Gastrocnemius medialis (tissue), 4 donors: ENCODE measurements at regions not wholly inside any gene's neighbourhood (a gene's known extent, or its start where the extent isn't known, plus 50 kb on each side); places are given as distances from the start of the nearest gene placed in this dataset.

Source experiments
- ATAC-seq, 2 donors: fragments of 150-250 bp; one replicate each; pipeline ENCODE4 v1.9.1; 2016
- DNase-seq, 2 donors: peaks; one replicate each; pipeline ENCODE4 v3.0.0-alpha.2; 2019
- H3K27ac ChIP-seq, 4 donors: fragments of 200-600 bp; sonication (generic); 1 replicate in 1 of 4; 2 replicates in 3 of 4; pipeline ENCODE4 v1.5.1; 2016 to 2018; ENCODE audit warnings: mild to moderate bottlenecking in 2 of 4, moderate library complexity in 1 of 4
- H3K27me3 ChIP-seq, 3 donors: fragments of 200-600 bp; sonication (generic) in 2 of 3; 1 replicate in 1 of 3; 2 replicates in 2 of 3; pipeline versions ENCODE4 v1.5.1 to v1.6.0; 2016 to 2019; ENCODE audit warnings: mild to moderate bottlenecking in 1 of 3, moderate library complexity in 1 of 3
- H3K36me3 ChIP-seq, 2 donors: fragments of 200-600 bp; sonication (generic) in 1 of 2; one replicate each; pipeline ENCODE4 v1.5.1; 2017 to 2018
- H3K4me1 ChIP-seq, 2 donors: fragments of 200-600 bp; sonication (generic) in 1 of 2; one replicate each; pipeline ENCODE4 v1.5.1; 2016 to 2017; ENCODE audit warnings: mild to moderate bottlenecking in 2 of 2
- H3K4me3 ChIP-seq, 4 donors: fragments of 200-600 bp; sonication (generic) in 3 of 4; 1 replicate in 1 of 4; 2 replicates in 3 of 4; pipeline ENCODE4 v1.5.1; 2016 to 2019; ENCODE audit warnings: mild to moderate bottlenecking in 2 of 4
- H3K9me3 ChIP-seq, 3 donors: fragments of 200-600 bp; sonication (generic) in 2 of 3; 1 replicate in 1 of 3; 2 replicates in 2 of 3; pipeline ENCODE4 v1.5.1; 2016 to 2019
- POLR2A ChIP-seq, 2 donors: fragments of 450-650 bp; IDR thresholded peaks; one replicate each; pipeline ENCODE4 v1.6.1; 2017; ENCODE audit warnings: antibody characterized with exemption in 2 of 2, mild to moderate bottlenecking in 2 of 2, moderate library complexity in 2 of 2
- in situ Hi-C, 4 donors: fragments of 200-750 bp; cut with MboI; loops; one replicate each; pipeline versions ENCODE4 v1.15.0 to v1.8.0; 2017; ENCODE audit warnings: low sequenced_read_pairs in 4 of 4
- intact Hi-C: fragments of 100-400 bp; cut with DNase I; formaldehyde crosslinking; loops from one replicate; pipeline ENCODE4 v1.15.1; 2023; ENCODE audit warnings: low total_unique reads
- TF ChIP-seq, protein P1 (sequence below), 5 experiments: fragments of 450-650 bp in 3 of 5; fragments of 200-600 bp in 2 of 5; sonication (generic) in 2 of 5; IDR thresholded peaks in 4 of 5; conservative IDR thresholded peaks in 1 of 5; 1 replicate in 4 of 5; 2 replicates in 1 of 5; pipeline ENCODE4 v1.5.1; 2016 to 2019; ENCODE audit warnings: antibody characterized with exemption in 5 of 5, mild to moderate bottlenecking in 3 of 5, moderate library complexity in 3 of 5

DNA sequence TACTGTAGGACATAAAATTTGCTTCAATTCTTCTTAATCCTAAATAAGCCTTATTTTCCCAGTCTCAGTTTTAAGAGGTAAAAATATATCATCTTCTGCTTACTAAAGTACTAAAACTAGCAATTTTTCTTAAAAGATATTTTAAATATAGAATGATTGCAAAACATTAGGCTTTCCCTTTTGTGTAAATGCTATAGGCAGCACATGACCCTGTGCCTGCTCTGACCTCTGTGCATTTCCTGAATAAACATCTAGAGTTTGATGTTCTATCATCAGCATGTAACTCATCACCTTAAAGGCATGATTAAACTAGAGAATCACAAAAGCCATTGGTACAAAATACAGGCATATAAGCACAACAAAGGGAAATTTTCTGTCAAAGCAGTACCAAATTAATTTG lies 422.7 kb downstream of the TFAP2B start:
- H3K27ac ChIP-seq = no peak overlapping the region

DNA sequence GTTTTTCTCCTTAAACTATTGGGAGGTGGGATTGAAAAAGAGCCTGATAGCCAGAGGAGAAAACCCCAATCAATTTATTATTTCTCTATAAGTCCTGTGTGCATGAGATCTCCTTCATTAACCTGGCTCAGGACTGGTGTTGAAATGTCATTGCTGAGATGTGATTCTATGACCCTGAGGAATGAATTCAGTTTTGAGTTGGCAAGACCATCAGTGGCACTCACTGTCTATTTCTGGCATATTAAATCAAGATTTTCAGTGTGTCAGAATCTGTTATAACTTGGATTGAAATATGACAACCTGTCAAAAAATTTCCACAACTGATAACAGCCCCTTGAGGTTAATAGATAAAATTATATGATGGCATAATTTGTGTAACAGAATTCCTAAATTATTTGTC lies 431.1 kb downstream of the TFAP2B start:
- H3K27me3 ChIP-seq = no peaks in the 10 kb centered on the region
- no peak for TF ChIP-seq POLR2A (IDR thresholded peaks at IDR 0.05)
- TF ChIP-seq, protein P1, sequence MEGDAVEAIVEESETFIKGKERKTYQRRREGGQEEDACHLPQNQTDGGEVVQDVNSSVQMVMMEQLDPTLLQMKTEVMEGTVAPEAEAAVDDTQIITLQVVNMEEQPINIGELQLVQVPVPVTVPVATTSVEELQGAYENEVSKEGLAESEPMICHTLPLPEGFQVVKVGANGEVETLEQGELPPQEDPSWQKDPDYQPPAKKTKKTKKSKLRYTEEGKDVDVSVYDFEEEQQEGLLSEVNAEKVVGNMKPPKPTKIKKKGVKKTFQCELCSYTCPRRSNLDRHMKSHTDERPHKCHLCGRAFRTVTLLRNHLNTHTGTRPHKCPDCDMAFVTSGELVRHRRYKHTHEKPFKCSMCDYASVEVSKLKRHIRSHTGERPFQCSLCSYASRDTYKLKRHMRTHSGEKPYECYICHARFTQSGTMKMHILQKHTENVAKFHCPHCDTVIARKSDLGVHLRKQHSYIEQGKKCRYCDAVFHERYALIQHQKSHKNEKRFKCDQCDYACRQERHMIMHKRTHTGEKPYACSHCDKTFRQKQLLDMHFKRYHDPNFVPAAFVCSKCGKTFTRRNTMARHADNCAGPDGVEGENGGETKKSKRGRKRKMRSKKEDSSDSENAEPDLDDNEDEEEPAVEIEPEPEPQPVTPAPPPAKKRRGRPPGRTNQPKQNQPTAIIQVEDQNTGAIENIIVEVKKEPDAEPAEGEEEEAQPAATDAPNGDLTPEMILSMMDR (IDR thresholded peaks at IDR 0.05 in 4 of 5, conservative IDR thresholded peaks at IDR 0.05 in 1 of 5) = no peak
- H3K27ac ChIP-seq = no peak overlapping the region
- no peak overlapping the region for H3K4me3 ChIP-seq
- intact Hi-C loops (no loop called here), in situ Hi-C loops (no loop called here)
- H3K4me1 ChIP-seq = no peaks in the 10 kb centered on the region
- no peaks in the 10 kb centered on the region for H3K9me3 ChIP-seq
- H3K36me3 ChIP-seq = no peaks in the 10 kb centered on the region
- no peak for DNase-seq
- no peak for ATAC-seq

More for the DNA sequence above, 422.7 kb downstream of the TFAP2B start:
- TF ChIP-seq, protein P1 (IDR thresholded peaks at IDR 0.05 in 4 of 5, conservative IDR thresholded peaks at IDR 0.05 in 1 of 5) = no peak
- TF ChIP-seq POLR2A (IDR thresholded peaks at IDR 0.05) = no peak
- Histone ChIP-seq H3K36me3 (no peaks in the 10 kb centered on the region), H3K4me1 (no peaks in the 10 kb centered on the region), H3K4me3 (no peak overlapping the region), H3K9me3 (no peaks in the 10 kb centered on the region), H3K27me3 (no peaks in the 10 kb centered on the region)
- in situ Hi-C loops (no loop called here), intact Hi-C loops (no loop called here)
- DNase-seq (no peak), ATAC-seq (no peak)

DNA sequence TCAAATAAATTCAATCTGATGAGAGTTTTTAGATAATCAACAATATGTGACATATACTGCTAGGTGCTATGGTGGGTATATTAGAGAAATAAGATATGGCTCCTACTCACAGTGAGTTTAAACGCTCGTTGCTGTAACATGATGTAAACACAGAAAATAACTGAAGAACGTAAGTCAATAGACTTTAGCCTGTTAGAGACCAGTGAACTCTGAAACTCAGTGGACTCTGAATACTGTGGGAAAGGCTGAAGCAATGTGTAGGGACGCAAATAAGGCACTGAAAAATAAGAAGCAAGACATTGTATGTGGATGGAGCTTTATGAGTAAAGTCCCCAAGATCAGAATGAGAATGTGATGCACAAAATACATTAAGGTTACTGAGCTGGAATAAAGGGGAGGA lies 431.6 kb downstream of the TFAP2B start:
- Histone ChIP-seq H3K9me3 (no peaks in the 10 kb centered on the region), H3K36me3 (no peaks in the 10 kb centered on the region), H3K4me1 (no peaks in the 10 kb centered on the region), H3K27ac (no peak overlapping the region), H3K27me3 (no peaks in the 10 kb centered on the region), H3K4me3 (no peak overlapping the region)
- DNase-seq = no peak
- TF ChIP-seq, protein P1 (IDR thresholded peaks at IDR 0.05 in 4 of 5, conservative IDR thresholded peaks at IDR 0.05 in 1 of 5) = no peak
- TF ChIP-seq POLR2A (IDR thresholded peaks at IDR 0.05) = no peak
- ATAC-seq = no peak
- intact Hi-C loops = no loop called here
- in situ Hi-C loops = no loop called here

DNA sequence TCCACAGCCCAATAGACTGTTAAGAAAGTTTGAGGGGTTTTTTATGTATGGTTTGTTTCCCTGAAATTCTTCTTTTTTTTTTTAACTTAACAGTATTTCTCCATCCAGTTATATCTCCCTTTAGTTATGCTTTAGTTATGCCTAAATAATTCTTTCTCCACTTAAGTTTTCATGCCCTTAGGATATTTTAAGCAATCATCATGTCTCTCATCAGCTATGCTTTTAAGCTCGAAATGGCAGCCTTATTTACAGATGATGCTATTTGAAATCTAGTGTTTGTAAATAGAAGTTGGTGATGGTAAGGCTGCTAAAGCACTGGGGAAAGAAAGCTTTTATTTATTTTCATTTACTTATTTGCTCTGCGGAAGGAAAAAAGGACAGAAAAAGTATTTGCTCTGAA lies 439.3 kb downstream of the TFAP2B start:
- DNase-seq (no peak), ATAC-seq (no peak)
- Histone ChIP-seq H3K36me3 (no peaks in the 10 kb centered on the region), H3K9me3 (no peaks in the 10 kb centered on the region), H3K4me1 (no peaks in the 10 kb centered on the region), H3K27me3 (no peaks in the 10 kb centered on the region), H3K4me3 (no peak overlapping the region), H3K27ac (no peak overlapping the region)
- intact Hi-C loops = no loop called here
- TF ChIP-seq, protein P1 (IDR thresholded peaks at IDR 0.05 in 4 of 5, conservative IDR thresholded peaks at IDR 0.05 in 1 of 5) = no peak
- TF ChIP-seq POLR2A (IDR thresholded peaks at IDR 0.05) = no peak
- in situ Hi-C loops = no loop called here

DNA sequence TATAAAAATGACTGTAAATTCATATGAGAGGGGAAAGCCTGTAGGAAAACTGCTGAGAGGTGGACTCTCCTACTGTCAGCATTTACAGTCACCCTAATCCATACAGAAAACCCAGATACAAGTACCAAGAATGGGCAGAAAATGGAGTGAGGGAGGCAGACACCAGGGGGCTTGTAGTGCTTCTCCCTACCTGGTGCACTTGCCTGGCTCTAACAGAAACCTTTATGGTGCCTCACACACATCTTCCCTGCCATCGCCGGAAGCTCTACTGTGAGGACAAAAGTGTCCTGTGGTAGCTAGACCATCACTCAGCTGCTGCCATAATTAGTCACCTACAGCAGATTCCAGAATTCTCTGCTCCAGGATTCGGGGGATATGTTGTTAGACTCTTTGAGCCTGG lies 441.3 kb downstream of the TFAP2B start:
- Histone ChIP-seq H3K27me3 (no peaks in the 10 kb centered on the region), H3K36me3 (no peaks in the 10 kb centered on the region), H3K4me1 (no peaks in the 10 kb centered on the region), H3K4me3 (no peak overlapping the region), H3K9me3 (no peaks in the 10 kb centered on the region), H3K27ac (no peak overlapping the region)
- TF ChIP-seq, protein P1 (IDR thresholded peaks at IDR 0.05 in 4 of 5, conservative IDR thresholded peaks at IDR 0.05 in 1 of 5) = no peak
- TF ChIP-seq POLR2A (IDR thresholded peaks at IDR 0.05) = no peak
- no peak for ATAC-seq
- intact Hi-C loops (no loop called here), in situ Hi-C loops (no loop called here)
- DNase-seq = no peak
